ENCODE measurements at regions not wholly inside any gene's neighbourhood (a gene's known extent, or its start where the extent isn't known, plus 50 kb on each side); places are given as distances from the start of the nearest gene placed in this dataset.

- Histone ChIP-seq H2AFZ (ENCODE audit: low read length) (no peak overlapping the region), H3K79me2 (ENCODE audit: control insufficient read depth, insufficient read depth, low read length) (no peaks in the 10 kb centered on the region), H3K27me3 (ENCODE audit: control insufficient read depth, insufficient read depth, low read length) (no peaks in the 10 kb centered on the region), H3K4me3 (replicated peaks in 1 of 4; ENCODE audit: control extremely low read depth in 1 of 4, insufficient read depth in 1 of 4, low read depth in 3 of 4, low read length in 4 of 4) (no peak overlapping the region), H3K9me3 (ENCODE audit: control insufficient read depth, insufficient read depth, low read depth, low read length) (no peaks in the 10 kb centered on the region), H4K20me1 (ENCODE audit: control insufficient read depth, extremely low read depth, insufficient read depth, low read length) (no peaks in the 10 kb centered on the region), H3K27ac (ENCODE audit: insufficient read depth, low read length) (no peak overlapping the region), H3K36me3 (ENCODE audit: control insufficient read depth, insufficient read depth, low read length) (no peaks in the 10 kb centered on the region), H3K4me2 (ENCODE audit: extremely low read depth, insufficient read depth, low read length) (no peak overlapping the region), H3K4me1 (ENCODE audit: control insufficient read depth, extremely low read depth, insufficient read depth, low read length) (no peaks in the 10 kb centered on the region), H3K9ac (ENCODE audit: insufficient read depth, low read length) (no peak overlapping the region)
- no peak for DNase-seq (ENCODE audit: low read depth in 2 of 2)
- TF ChIP-seq EZH2 (IDR thresholded peaks at IDR 0.05; ENCODE audit: low read length, missing control alignments): no peak
- TF ChIP-seq CTCF (conservative IDR thresholded peaks at IDR 0.05 in 1 of 2, IDR thresholded peaks at IDR 0.05 in 1 of 2; ENCODE audit: low read depth in 1 of 2, low read length in 2 of 2): no peak
These were observed 296.7 kb downstream of the TRAM1L1 start for GRCh38 chr4:116788723-116789122.

GRCh38 chr4:116755051-116755450 lies 330.3 kb downstream of the TRAM1L1 start:
- no peak for DNase-seq (ENCODE audit: low read depth in 2 of 2)
- no peak overlapping the region for H3K9ac ChIP-seq (ENCODE audit: insufficient read depth, low read length)
- no peaks in the 10 kb centered on the region for H3K27me3 ChIP-seq (ENCODE audit: control insufficient read depth, insufficient read depth, low read length)
- H3K9me3 ChIP-seq (ENCODE audit: control insufficient read depth, insufficient read depth, low read depth, low read length): no peaks in the 10 kb centered on the region
- H3K4me1 ChIP-seq (ENCODE audit: control insufficient read depth, extremely low read depth, insufficient read depth, low read length): no peaks in the 10 kb centered on the region
- H3K79me2 ChIP-seq (ENCODE audit: control insufficient read depth, insufficient read depth, low read length): no peaks in the 10 kb centered on the region
- TF ChIP-seq EZH2 (IDR thresholded peaks at IDR 0.05; ENCODE audit: low read length, missing control alignments): no peak
- no peak for TF ChIP-seq CTCF (conservative IDR thresholded peaks at IDR 0.05 in 1 of 2, IDR thresholded peaks at IDR 0.05 in 1 of 2; ENCODE audit: low read depth in 1 of 2, low read length in 2 of 2)
- no peaks in the 10 kb centered on the region for H3K36me3 ChIP-seq (ENCODE audit: control insufficient read depth, insufficient read depth, low read length)
- no peaks in the 10 kb centered on the region for H4K20me1 ChIP-seq (ENCODE audit: control insufficient read depth, extremely low read depth, insufficient read depth, low read length)
- no peak overlapping the region for H3K4me3 ChIP-seq (replicated peaks in 1 of 4; ENCODE audit: control extremely low read depth in 1 of 4, insufficient read depth in 1 of 4, low read depth in 3 of 4, low read length in 4 of 4)
- H3K27ac ChIP-seq (ENCODE audit: insufficient read depth, low read length): no peak overlapping the region
- H2AFZ ChIP-seq (ENCODE audit: low read length): no peak overlapping the region
- no peak overlapping the region for H3K4me2 ChIP-seq (ENCODE audit: extremely low read depth, insufficient read depth, low read length)

GRCh38 chr4:116752027-116752426 lies 333.3 kb downstream of the TRAM1L1 start:
- Histone ChIP-seq H3K9ac (ENCODE audit: insufficient read depth, low read length) (no peak overlapping the region), H3K36me3 (ENCODE audit: control insufficient read depth, insufficient read depth, low read length) (no peaks in the 10 kb centered on the region), H2AFZ (ENCODE audit: low read length) (no peak overlapping the region), H3K27ac (ENCODE audit: insufficient read depth, low read length) (no peak overlapping the region), H3K4me3 (replicated peaks in 1 of 4; ENCODE audit: control extremely low read depth in 1 of 4, insufficient read depth in 1 of 4, low read depth in 3 of 4, low read length in 4 of 4) (no peak overlapping the region), H3K4me1 (ENCODE audit: control insufficient read depth, extremely low read depth, insufficient read depth, low read length) (no peaks in the 10 kb centered on the region), H4K20me1 (ENCODE audit: control insufficient read depth, extremely low read depth, insufficient read depth, low read length) (no peaks in the 10 kb centered on the region), H3K9me3 (ENCODE audit: control insufficient read depth, insufficient read depth, low read depth, low read length) (no peaks in the 10 kb centered on the region), H3K4me2 (ENCODE audit: extremely low read depth, insufficient read depth, low read length) (no peak overlapping the region), H3K27me3 (ENCODE audit: control insufficient read depth, insufficient read depth, low read length) (no peaks in the 10 kb centered on the region), H3K79me2 (ENCODE audit: control insufficient read depth, insufficient read depth, low read length) (no peaks in the 10 kb centered on the region)
- no peak for DNase-seq (ENCODE audit: low read depth in 2 of 2)
- TF ChIP-seq CTCF (conservative IDR thresholded peaks at IDR 0.05 in 1 of 2, IDR thresholded peaks at IDR 0.05 in 1 of 2; ENCODE audit: low read depth in 1 of 2, low read length in 2 of 2) (no peak), EZH2 (IDR thresholded peaks at IDR 0.05; ENCODE audit: low read length, missing control alignments) (no peak)
